Calu3 (cell line): ENCODE measurements at regions not wholly inside any gene's neighbourhood (a gene's known extent, or its start where the extent isn't known, plus 50 kb on each side); places are given as distances from the start of the nearest gene placed in this dataset.
"Not testable (repeated sequence)": the region's sequence is repeated elsewhere in the genome, so short reads cannot be mapped to it uniquely, and the experiment has no call there.

ENCODE experiments used
- BruUV-seq: library from RNA; stranded (reverse); fragments of 400-500 nt; replicated peaks from 2 replicates; lab custom pipeline; 2021; lab: Mats Ljungman, UMichigan
- CTCF ChIA-PET: fragments of 300-600 bp; sonication (Branson Sonifier 250); formaldehyde crosslinking; loops from one replicate; lab custom pipeline; 2022; ENCODE audit warnings: antibody characterized with exemption; lab: Charles Lee
- DNase-seq: peaks from one replicate; pipeline ENCODE4 v3.0.0; 2022
- H3K27ac Mint-ChIP-seq: one replicate; pipeline ENCODE4 v1.8.0; 2022; ENCODE audit warnings: mixed read lengths; ENCODE audit not compliant: unreplicated experiment
- H3K27me3 Mint-ChIP-seq: one replicate; pipeline ENCODE4 v1.8.0; 2022; ENCODE audit warnings: mixed read lengths; ENCODE audit not compliant: unreplicated experiment
- H3K36me3 Mint-ChIP-seq: one replicate; pipeline ENCODE4 v1.8.0; 2022; ENCODE audit warnings: mild to moderate bottlenecking, moderate library complexity, mixed read lengths; ENCODE audit not compliant: insufficient read depth, unreplicated experiment
- H3K4me1 Mint-ChIP-seq: one replicate; pipeline ENCODE4 v1.8.0; 2022; ENCODE audit warnings: mild to moderate bottlenecking, low read depth, mixed read lengths; ENCODE audit not compliant: unreplicated experiment
- H3K4me3 Mint-ChIP-seq: one replicate; pipeline ENCODE4 v1.8.0; 2022; ENCODE audit warnings: mild to moderate bottlenecking, low read depth, moderate library complexity, mixed read lengths; ENCODE audit not compliant: unreplicated experiment
- H3K9me3 Mint-ChIP-seq: one replicate; pipeline ENCODE4 v1.8.0; 2022; ENCODE audit warnings: low read depth, mixed read lengths; ENCODE audit not compliant: unreplicated experiment
- intact Hi-C: fragments of 100-400 bp; cut with micrococcal nuclease; formaldehyde crosslinking; loops from one replicate; pipeline ENCODE4 v1.10.0; 2022; ENCODE audit not compliant: unreplicated experiment

- CTCF ChIA-PET, H3K4me1 Mint-ChIP-seq, H3K9me3 Mint-ChIP-seq, H3K27me3 Mint-ChIP-seq, BruUV-seq, DNase-seq, H3K27ac Mint-ChIP-seq, intact Hi-C loops, H3K36me3 Mint-ChIP-seq, H3K4me3 Mint-ChIP-seq: not testable (repeated sequence)
Measured at GRCh38 chr4:131729716-131730398, 1419.2 kb upstream of the PCDH10 start.

GRCh38 chr4:131730574-131730973 lies 1418.5 kb upstream of the PCDH10 start:
- H3K4me3 Mint-ChIP-seq, BruUV-seq, H3K9me3 Mint-ChIP-seq, CTCF ChIA-PET, DNase-seq, H3K27ac Mint-ChIP-seq, H3K27me3 Mint-ChIP-seq, H3K4me1 Mint-ChIP-seq, H3K36me3 Mint-ChIP-seq, intact Hi-C loops: not testable (repeated sequence)

- intact Hi-C loops, H3K9me3 Mint-ChIP-seq, H3K4me1 Mint-ChIP-seq, H3K36me3 Mint-ChIP-seq, DNase-seq, BruUV-seq, H3K27ac Mint-ChIP-seq, H3K27me3 Mint-ChIP-seq, CTCF ChIA-PET, H3K4me3 Mint-ChIP-seq: not testable (repeated sequence)
Measured at GRCh38 chr4:131732034-131732630, 1417.0 kb upstream of the PCDH10 start.

- H3K4me1 Mint-ChIP-seq, DNase-seq, intact Hi-C loops, H3K27ac Mint-ChIP-seq, CTCF ChIA-PET, H3K4me3 Mint-ChIP-seq, H3K27me3 Mint-ChIP-seq, H3K36me3 Mint-ChIP-seq, H3K9me3 Mint-ChIP-seq, BruUV-seq: not testable (repeated sequence)
Measured at GRCh38 chr4:131734321-131734720, 1414.8 kb upstream of the PCDH10 start.

- intact Hi-C loops, H3K4me3 Mint-ChIP-seq, H3K27ac Mint-ChIP-seq, H3K9me3 Mint-ChIP-seq, BruUV-seq, H3K4me1 Mint-ChIP-seq, H3K27me3 Mint-ChIP-seq, CTCF ChIA-PET, H3K36me3 Mint-ChIP-seq, DNase-seq: not testable (repeated sequence)
Measured at GRCh38 chr4:131734851-131735385, 1414.2 kb upstream of the PCDH10 start.

GRCh38 chr4:131738991-131739390 lies 1410.1 kb upstream of the PCDH10 start:
- H3K4me3 Mint-ChIP-seq, H3K4me1 Mint-ChIP-seq, H3K27ac Mint-ChIP-seq, CTCF ChIA-PET, H3K36me3 Mint-ChIP-seq, DNase-seq, H3K27me3 Mint-ChIP-seq, H3K9me3 Mint-ChIP-seq, intact Hi-C loops, BruUV-seq: not testable (repeated sequence)

GRCh38 chr4:131741836-131742235 lies 1407.3 kb upstream of the PCDH10 start:
- H3K27ac Mint-ChIP-seq, H3K9me3 Mint-ChIP-seq, H3K36me3 Mint-ChIP-seq, DNase-seq, H3K27me3 Mint-ChIP-seq, H3K4me1 Mint-ChIP-seq, BruUV-seq, H3K4me3 Mint-ChIP-seq, intact Hi-C loops, CTCF ChIA-PET: not testable (repeated sequence)

GRCh38 chr4:131742536-131743205 lies 1406.4 kb upstream of the PCDH10 start:
- H3K36me3 Mint-ChIP-seq, H3K27me3 Mint-ChIP-seq, CTCF ChIA-PET, DNase-seq, BruUV-seq, H3K9me3 Mint-ChIP-seq, H3K4me1 Mint-ChIP-seq, H3K4me3 Mint-ChIP-seq, intact Hi-C loops, H3K27ac Mint-ChIP-seq: not testable (repeated sequence)

GRCh38 chr4:131743348-131743747 lies 1405.7 kb upstream of the PCDH10 start:
- H3K4me1 Mint-ChIP-seq, H3K9me3 Mint-ChIP-seq, BruUV-seq, H3K36me3 Mint-ChIP-seq, H3K27ac Mint-ChIP-seq, H3K4me3 Mint-ChIP-seq, DNase-seq, H3K27me3 Mint-ChIP-seq, CTCF ChIA-PET, intact Hi-C loops: not testable (repeated sequence)
